ENCODE measurements at regions not wholly inside any gene's neighbourhood (a gene's known extent, or its start where the extent isn't known, plus 50 kb on each side); places are given as distances from the start of the nearest gene placed in this dataset.

DNA sequence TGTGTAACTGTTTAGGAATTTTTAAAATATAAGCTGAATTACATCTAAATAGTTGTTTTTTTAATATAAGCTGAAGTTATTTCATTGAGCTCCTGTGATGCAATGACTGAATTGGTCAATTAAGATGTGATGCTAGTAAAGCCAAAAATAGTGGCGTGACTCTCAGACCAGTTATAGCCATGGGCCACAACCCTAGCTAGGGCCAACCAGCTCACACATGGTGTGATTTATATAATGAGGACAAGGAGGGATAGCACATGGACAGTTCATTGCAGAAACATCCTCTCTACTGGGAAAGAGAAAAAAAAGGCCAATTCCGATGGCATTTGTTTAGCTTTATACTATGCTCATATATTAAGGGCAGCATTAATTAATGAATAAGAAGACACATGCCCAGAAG is 119.3 kb upstream of the PROX1 start:
- TF ChIP-seq POLR2AphosphoS5 (IDR thresholded peaks at IDR 0.05; ENCODE audit: low read depth, low read length) (no peak), TAF1 (IDR thresholded peaks at IDR 0.05; ENCODE audit: borderline replicate concordance, insufficient read depth, low read length) (no peak)
